HG03159 (cell line): ENCODE measurements at regions not wholly inside any gene's neighbourhood (a gene's known extent, or its start where the extent isn't known, plus 50 kb on each side); places are given as distances from the start of the nearest gene placed in this dataset.

ENCODE experiments used
- ATAC-seq: cut with Tn5 transposase; IDR thresholded peaks from one replicate; pipeline ENCODE4 v1.9.1; 2021; ENCODE audit warnings: mild to moderate bottlenecking, moderate library complexity; ENCODE audit not compliant: unreplicated experiment

DNA sequence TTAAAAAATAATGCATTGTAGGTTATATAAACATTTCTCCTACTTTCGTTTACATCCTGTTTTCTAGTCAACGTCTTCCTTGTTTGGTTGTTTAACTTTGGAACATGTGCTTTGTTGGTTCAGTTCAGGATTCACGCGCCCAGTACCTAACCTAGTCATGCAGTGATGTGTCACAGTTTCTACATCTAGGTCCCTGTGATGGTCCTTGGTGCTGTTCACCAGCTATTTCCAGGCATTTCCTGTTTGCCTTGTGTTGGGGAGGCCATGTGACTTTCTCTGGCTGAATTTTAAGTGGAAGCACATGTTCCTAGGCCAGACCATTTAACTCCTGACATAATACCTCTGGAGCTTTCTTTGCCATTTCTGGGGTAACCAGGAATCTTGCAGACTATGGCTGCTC is 292.3 kb downstream of the SMARCA2 start:
- no peak for ATAC-seq

DNA sequence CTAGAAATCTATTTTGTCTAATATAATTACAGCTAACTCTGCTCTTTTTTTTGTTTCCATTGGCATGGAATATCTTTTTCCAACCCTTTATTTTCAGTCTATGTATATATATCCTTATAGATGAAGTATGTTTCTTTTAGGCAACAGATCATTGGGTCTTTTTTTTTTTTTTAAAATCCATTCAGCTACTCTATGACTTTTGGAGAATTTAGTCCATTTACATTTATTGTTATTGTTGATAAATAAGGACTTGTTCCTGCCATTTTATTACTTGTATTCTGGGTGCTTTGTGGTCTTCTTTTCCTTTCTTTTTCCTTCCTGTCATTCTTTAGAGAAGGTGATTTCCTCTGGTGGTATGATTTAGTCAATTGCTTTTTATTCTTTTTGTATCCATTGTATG is 296.8 kb downstream of the SMARCA2 start:
- ATAC-seq: no peak

DNA sequence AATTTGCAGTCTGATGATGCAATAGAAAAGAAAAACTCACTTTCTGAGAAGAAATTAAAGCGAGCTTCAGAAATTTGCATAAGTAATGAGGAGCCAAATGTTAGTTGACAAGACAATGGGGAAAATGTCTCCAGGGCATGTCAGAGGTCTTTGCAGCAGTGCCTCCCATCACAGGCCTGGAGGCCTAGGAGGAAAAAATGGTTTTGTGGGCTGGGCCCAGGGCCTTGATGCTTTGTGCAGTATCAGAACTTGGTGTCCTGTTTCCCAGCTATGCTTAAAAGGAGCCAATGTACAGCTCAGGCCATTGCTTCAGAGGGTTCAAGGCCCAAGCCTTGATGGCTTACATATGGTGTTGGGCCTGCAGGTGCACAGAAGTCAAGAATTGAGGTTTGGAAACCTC is 298.4 kb downstream of the SMARCA2 start:
- ATAC-seq: no peak

DNA sequence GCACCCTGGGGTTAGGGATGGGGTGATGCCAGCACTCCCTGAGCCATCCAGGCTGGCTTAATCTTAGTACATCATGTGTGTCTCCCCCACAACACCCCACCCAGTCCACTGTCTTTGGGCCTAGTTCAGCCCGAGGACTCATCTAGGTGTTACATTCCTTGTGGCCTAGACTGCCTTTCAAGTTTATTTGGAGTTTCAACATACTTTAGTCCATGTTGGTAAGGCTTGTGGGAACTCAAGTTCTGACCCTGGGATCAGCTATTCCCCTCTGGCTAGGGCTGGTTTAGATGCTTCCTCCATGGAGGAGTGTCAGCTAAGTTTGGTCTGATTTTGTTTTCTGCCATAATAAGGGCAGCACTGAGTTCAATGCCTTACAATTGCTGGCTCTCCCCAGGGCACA is 302.4 kb downstream of the SMARCA2 start:
- ATAC-seq: no peak

DNA sequence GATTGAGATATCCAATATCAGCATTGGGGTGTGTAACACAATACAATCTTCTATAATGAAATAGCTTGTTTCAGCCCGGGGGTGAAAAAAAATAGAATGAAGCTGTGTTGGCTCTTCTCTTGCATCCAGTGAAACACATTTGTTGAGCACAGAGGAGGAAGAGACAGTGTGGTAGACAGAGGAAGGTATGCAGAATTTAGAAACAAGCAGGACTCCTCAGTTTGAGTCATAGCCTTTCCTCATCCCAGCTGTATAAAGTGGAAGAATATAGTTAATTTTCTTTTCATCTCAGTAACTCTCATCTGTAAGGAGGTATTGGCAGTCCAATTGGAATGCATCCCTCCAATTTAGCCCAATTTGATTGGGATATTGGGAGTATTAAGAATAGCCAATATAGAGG is 302.2 kb upstream of the VLDLR start:
- ATAC-seq: no peak

DNA sequence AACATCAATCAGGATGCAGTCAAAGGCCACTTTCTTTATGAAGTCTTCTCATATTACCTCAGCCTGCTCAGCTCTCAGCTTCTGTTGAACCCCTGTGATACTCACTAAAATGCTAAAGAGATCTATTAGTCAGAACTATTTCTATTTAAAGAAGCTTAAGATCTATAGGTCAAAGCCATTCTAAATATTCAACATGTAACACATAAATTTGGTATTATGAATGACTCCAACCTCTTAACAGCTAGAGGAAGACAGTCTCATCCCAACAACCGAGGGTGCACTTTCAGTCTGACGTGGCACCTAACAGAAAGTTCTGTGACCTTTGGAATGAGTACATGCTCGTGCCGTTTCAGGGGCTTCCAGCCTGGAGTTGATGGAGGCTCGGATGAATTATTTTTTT is 301.5 kb upstream of the VLDLR start:
- ATAC-seq: no peak

DNA sequence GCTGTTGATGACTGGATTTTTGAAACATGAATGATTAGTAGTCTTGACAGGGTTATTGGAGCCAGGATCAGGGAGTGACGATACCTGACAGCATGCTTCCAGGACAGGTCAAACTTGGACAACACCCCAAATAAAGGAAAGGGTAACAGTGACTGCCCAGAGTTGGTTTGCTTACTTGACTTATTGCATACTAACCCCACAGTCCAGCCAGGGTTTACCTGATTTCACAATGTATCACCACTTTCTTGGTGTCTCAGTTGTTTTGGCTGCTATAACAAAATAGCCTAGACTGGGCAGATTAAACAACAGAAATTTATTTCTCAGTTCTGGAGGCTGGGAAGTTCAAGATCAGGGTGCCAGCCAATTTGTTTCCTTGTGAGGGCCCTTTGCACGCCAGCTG is 301.0 kb upstream of the VLDLR start:
- ATAC-seq: no peak

DNA sequence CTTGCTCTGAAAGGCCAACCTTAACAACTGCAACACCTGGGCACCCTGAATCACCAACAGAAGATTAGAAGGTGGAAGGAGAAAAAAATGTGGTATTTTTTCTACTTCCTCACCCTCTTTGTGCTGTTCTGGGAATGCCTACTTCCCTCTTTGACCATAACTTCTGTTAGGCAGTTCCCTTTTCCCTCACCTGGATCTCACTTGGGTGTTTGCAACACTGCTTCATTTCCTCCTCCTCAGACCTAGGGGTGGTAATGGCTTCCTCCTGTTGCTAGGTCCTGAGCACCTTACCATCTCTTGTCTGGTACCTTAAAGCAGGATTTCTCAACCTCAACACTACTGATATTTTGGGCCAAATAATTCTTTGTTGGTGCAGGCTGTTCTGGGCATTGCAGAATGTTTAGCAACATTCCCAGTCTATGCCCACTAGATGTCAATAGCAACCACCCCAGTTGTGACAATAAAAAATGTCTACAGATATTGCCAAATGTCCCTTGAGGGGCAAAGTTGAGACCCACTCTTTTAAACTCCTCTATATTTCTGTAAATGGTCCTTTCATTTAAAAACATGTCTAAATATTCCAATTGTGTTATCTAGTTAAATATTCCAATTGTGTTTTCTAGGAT is 300.0 kb upstream of the VLDLR start:
- no peak for ATAC-seq

DNA sequence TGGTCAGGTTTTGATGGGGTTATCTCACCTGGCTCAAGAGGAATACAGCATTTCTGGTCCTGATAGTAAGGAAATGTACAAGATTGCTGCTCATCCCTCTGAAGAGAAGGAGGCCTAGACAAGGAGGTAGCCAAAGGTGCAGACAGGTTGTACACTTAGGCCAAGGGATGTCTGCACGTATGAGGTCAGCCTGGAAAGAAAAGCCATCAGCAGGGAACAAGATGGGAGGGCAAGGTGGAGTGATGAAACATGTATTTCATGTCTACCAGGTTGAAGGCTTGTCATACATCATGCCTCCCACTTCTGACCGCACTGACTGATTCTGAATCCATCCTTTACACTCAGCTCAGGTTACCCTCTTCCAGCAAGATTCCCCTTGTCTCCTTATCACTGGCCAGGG is 296.8 kb upstream of the VLDLR start:
- ATAC-seq: no peak

DNA sequence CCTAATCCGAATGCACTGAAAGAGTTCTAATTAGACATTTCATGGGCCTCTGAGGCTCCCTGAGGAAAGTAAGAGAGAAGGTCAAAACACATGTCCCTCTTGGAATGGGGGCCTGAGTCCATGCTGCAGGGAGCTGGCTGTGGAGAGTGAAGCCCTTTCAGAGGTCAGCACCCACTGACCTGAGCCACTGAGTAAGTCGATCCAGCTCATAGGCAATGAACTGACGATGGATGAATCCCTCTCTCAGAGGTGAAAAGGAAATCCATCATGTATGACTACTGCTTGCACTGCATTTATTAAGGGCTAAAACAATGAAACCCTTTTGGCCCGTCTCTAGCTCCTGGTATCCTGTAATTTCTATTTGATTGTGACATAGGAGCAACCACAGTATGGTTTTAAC is 288.9 kb upstream of the VLDLR start:
- ATAC-seq: no peak

DNA sequence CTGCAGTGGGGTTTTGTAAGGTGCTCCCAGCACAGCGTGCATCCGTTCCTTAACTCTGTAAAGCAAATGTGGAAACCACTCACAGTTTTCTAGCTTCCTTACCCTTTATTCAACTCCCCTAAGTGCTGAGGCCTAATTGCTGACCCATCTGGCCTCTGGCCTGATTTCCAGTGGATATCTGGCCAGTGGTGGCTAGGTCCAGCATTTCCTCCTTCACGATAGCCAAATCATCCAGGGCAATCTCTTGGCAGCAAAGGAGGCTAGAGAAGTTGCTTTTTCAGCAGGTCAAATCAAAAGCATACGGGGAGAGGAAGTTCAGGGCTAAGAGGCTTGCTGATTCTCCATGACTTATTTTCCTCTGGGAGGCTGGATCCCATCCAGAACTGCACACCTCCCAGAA is 286.3 kb upstream of the VLDLR start:
- no peak for ATAC-seq

DNA sequence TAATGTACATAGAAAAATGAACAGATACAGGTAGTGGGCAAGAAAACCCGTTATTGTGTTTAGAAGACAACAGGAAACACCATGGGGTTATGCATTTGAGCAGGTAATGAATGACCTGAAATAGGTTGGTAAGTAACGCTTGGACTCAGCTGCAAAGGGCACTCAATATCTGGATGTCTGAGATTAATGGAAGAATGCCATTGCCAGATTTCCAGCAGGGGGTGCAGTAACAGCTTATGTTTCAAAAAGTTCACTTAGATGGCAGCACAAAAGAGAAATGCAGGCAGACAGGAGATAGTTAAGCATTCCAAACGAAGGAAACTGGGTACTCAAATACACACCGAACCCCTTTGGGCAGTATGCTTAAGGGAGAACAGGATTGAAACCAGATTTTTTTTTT is 285.5 kb upstream of the VLDLR start:
- ATAC-seq: no peak

DNA sequence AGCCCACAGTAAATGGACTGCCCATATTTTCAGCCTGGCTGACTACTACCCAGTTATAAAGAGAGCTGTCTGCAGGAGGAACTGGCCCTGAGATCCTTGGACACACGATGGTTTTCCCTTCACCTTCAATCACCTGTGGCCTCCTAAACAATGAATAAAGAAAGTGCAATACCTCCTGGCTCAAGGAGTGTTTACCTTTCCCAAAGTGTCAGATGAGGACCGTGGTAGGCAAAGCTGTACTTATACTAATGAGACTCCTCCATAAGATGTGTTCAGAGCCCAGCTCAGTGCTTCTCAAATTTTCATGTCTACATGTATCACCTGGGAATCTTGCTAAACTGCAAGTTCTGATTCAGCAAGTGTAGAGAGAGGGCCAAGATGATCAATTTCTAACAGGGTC is 284.5 kb upstream of the VLDLR start:
- no peak for ATAC-seq

DNA sequence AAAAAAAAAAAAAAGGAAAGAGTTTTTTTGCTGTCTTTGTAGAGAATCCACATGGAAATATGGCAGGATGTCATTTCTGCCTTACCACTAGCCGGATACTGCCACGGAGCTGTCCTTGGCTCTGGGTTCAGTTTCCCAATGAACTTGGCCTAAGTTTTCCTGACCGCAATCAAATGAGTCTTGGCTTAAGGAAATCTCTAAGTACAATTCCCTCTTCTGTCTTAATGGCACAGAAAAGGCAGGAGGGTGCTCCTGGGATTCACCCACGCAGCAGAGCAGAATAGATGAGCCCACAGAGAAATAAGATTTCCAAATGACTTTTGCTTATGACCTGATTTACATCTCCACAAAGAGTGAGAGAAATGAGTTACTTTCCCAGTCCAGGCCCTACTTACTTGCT is 284.0 kb upstream of the VLDLR start:
- no peak for ATAC-seq

DNA sequence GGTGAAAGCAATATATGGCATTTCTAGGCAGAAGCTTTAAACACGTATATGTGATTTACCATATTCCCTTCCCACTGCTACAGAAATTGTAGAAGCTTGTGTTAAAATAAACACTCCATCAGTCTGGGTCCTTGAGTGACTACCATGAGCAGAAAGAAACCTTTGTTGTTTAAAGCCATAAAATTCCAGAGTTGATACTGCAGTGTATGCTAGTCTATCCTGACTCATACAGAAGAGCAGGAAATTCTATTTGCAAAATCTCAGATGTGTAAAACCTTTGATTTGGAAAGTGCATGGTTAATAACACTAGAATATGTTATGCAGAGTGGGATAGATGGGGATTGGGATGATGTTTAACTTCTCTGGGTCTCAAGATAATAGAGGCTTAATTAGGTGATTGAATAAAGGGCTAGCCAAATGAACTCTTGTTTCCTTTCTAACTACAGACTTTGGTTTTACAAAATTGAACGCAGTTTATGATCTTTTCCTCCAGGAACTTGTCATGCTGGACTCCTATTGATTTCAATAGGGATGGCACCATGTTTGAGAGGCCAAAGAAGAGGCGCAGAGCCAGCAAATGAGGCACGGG is 282.7 kb upstream of the VLDLR start:
- no peak for ATAC-seq

DNA sequence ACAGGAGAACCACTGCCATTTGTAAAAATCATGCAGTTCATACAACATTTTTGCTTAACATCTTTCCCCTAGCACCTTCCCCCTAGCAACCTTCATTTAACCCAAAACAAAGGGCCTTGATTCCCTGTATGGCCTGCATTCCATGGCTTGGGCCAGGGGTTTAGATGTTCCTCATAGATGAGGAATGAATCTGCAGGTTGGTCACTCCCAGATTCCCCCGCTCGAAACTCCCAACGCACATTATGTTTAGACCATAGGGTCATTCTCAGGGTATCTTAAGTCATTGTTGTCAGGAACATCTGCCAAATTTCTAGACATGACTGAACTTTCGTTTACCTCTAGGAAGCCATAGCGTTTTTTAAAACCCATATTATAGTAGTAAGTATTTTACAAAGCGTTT is 282.2 kb upstream of the VLDLR start:
- ATAC-seq: no peak

DNA sequence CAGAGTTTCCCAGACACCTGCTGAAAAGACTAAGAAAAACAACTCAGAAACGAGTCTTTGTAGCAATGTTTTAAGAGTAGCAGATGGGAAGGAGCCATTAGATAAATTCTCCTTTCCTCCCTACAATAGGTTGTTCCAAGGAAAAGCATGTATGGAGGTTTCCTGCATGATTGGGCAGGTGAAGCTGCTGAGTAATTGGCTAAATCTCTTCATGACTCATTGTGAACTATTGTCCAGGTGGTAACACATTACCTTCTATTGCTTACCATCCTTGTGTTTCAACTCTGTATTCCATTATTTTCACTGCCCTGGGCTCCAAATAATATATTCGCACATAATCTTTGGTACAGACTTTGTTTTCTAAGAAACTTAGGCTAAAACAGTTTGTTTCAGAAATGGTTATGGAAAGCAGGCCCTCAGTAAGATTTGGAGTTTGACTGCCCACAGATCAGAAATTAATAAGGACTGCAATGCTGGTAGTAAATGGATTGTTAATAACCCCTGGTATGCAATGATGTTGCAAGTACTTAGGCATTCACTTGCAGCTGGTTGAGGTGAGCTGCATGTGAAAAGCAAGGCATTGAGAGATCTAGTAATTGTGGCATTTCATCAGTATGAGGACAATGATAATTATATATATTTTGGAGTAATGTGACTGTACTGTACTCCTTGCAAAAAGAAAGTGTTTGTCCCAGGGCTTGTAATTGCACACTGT is 281.4 kb upstream of the VLDLR start:
- ATAC-seq: no peak

DNA sequence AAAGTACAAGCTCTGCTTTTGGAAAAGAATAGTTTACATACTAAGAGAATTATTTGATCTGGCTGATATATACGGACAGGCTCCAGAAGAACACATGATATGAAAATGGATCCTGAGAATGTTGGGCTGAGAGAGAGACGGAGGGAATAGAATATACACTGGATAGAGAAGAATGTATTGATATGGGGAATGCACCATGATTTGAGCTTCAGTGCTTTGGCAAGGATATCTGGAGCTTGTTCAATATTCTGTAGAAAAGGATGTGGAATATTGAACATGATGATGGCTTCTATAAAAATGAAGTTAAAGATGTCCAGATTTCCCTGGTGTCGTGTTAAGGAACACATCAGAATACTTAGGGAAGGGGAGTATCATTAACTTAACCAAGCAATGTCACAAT is 280.5 kb upstream of the VLDLR start:
- no peak for ATAC-seq

DNA sequence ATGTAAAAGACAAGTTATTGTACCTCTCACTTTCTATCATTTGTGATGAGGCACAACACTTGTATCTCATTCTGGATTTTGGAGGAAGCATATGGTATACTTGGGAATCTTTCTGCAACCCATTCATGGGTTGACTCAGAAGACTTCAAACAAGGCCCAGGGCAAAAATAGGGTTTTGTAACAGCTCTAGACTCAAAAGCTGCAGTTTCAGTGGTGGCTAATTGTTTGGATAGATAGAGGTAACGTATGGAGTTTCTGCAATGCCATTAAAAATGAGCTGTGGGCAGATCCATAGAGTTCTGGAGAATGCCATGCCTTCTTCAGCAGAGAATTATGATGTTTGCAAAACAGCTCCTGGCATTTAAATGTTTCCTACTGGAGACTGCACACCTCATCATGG is 279.6 kb upstream of the VLDLR start:
- ATAC-seq: no peak

DNA sequence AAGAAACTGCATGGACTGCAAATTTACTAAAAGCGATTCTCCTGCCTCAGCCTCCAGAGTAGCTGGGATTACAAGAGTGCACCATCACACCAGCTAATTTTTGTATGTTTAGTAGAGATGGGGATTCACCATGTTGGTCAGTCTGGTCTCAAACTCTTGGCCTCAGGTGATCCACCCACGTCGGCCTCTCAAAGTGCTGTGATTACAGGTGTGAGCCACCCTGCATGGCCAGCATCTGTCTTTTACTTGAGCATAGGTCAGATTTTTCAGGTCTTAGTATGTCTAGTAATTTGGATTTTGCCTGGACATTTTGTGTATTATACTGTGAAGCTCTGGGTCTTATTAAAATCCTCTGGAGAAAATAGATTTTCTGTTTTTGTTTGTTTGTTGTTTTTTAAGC is 277.8 kb upstream of the VLDLR start:
- ATAC-seq: no peak

DNA sequence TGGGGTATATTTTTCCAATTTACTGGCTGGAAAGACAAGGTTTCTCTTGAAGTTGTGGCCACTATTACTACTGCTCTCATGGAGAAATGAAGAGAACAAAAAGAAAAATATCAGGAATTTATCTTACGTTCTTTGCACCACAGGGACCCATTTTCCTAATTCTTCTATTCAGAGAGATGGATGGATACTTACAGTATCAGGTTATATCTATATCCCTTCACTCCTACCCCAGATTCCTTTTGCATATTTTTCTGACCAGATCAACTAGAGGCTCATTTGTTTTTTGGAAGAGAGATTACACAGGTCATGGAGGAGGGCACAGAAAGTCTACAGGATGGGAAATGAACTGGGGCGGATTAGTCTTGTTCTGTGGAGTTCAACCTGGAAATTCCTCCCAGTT is 277.2 kb upstream of the VLDLR start:
- ATAC-seq: no peak

DNA sequence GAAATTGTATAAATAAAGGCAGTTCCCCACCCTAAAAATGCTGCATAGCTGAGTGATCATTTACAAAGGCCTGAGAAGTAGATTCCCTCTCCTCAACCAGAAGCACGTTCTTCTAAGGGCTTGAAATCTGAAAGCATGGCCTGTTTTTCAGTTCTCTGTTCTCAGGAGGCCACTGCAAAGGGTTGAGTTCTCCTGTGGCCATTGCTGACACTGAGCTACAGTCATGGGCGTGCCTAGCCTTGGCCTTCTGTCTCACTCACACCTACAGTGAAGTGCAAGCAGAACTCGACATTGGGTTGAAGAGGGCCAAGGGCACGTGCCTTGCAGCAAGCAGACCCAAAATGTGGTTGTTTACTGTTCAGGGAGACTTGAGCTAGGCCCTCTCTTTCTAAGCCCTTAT is 276.6 kb upstream of the VLDLR start:
- ATAC-seq: no peak
